ENCODE measurements at regions not wholly inside any gene's neighbourhood (a gene's known extent, or its start where the extent isn't known, plus 50 kb on each side); places are given as distances from the start of the nearest gene placed in this dataset.
"Not testable (repeated sequence)": the region's sequence is repeated elsewhere in the genome, so short reads cannot be mapped to it uniquely, and the experiment has no call there.

DNA sequence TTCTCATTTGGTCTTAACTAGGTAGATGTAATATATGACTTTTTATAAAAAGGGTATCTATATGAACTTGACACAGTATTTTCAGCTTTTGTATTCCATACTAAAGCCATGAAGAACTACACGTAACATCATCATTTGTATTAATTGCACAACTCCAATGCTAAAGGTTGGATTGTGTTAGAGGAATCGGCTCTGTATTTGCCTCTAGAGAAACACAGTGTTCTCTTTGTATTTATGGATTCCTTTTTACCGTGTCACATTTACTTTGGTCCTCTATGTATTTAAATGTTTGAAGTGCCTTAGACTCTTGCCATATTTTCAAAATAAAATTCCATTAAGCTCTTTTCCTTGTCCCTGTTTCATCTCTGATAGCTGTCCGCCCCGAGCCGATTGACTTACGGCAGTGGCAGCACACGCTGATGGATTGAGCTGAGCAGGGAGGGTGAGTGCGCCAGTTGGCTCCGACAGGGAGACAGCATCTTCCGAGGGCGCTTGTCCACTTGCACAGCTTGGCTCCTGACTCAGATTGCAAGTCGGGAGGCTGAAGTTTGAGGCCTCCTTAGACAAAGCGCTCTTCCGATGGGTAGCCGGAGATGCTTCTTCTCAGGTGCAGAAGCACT, 95.6 kb upstream of the DMRT1 start:
- DNase-seq (ENCODE audit: low spot score), result no peak

GRCh38 chr9:746661-747434, 94.6 kb upstream of the DMRT1 start:
- DNase-seq (ENCODE audit: low spot score), result no peak

- no peak for DNase-seq (ENCODE audit: low spot score)
These were observed 93.9 kb upstream of the DMRT1 start for GRCh38 chr9:747567-747966.

DNA sequence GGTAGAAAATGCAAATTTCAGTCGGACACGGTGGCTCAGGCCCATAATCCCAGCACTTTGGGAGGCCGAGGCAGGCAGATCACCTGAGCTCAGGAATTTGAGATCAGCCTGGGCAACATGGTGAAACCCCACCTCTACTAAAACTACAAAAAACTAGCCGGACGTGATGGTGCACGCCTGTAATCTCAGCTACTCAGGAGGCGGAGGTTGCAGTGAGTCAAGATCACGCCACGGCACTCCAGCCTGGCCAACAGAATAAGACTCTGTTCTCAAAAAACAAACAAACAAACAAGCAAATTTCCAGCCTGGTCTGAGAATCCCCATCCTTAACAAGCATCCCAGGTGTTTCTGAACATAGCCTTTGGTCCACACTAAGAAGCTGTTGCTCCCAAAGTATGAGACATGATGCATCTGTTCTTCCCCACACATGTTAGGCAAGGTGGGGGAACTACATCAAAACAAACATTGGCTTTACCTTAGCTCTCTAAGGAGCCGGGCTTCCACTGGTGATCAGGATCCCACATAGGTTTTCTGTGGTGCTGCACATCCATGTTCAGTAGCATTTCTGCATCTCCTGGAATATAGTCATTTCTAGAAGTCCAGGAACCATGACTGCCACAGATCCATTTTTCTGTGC, 92.5 kb upstream of the DMRT1 start:
- no peak for DNase-seq (ENCODE audit: low spot score)

DNA sequence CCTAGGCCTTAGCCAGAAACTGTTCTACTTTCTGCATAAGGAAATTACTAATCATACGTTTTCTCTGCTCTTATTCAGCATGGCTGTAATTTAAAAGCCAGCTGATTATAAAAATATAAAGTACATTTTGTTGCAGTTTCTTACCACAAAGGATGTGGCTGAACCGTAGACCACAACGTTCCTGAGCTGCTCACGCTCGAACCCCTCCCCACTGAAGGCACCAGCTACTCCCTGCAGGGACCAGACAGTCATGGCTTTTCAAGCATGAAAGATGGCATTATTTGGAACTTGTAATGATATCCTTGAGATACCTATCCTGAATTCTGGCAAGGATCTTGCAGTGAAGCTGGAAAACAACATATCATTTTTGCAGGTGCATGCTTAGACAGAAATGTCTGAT, 91.8 kb upstream of the DMRT1 start:
- DNase-seq (ENCODE audit: low spot score), result no peak

GRCh38 chr9:750249-750967, 91.1 kb upstream of the DMRT1 start:
- no peak for DNase-seq (ENCODE audit: low spot score)

GRCh38 chr9:751137-752051, 90.1 kb upstream of the DMRT1 start:
- DNase-seq (ENCODE audit: low spot score), result no peak

DNA sequence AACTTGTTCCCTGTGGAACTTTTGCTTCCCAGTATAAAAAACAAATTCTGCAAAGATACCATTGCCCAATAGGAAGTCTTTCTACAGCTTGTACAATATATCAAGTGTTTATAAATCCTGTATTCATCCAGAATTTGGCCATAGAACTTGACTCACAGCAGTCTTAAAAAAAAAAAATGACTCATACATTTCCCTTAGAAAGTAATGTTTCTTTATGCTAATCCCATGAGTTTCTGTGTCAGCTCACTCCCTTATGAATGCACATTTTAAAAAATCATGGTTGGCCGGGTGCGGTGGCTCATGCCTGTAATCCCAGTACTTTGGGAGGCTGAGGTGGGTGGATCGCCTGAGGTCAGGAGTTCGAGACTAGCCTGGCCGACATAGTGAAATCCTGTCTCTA, 89.3 kb upstream of the DMRT1 start:
- DNase-seq (ENCODE audit: low spot score), result peak; percentile 68

DNA sequence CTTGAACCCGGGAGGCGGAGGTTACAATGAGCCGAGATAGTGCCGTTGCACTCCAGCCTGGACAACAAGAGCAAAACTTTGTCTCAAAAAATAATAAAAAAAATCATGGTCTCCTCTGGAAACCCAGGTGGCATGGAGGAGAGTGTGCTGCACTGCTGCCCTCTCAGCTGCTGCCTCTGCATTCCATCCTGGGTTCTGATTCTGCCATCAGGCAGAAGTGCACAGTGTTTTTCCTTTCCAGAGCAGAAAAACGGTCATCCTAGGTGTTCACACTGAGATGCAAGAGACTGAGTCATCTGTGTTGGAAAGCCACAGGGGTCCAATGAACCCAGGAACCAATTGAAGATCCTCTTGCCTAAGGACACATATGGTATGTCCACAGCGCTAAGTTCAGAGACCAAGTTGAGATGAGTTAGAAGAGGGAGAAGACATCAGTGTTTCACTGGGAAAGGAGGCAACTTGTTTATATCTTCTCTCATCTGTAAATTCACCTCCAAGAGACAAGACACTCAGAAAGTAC, 88.8 kb upstream of the DMRT1 start:
- no peak for DNase-seq (ENCODE audit: low spot score)

DNA sequence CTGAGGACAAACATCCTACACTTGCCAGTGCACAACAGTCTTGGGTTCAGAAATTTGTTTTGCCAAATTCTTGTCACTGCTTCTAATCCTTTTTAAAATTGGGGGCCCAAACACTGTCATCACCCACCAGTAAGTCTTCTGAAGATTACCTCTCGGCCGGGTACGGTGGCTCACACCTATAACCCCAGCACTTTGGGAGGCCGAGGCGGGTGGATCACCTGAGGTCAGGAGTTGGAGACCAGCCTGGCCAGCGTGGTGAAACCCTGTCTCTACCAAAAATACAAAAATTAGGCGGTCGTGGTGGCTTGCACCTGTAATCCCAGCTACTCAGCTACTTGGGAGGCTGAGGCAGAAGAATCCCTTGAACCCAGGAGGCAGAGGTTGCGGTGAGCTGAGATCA, 87.8 kb upstream of the DMRT1 start:
- not testable (repeated sequence) for DNase-seq (ENCODE audit: low spot score)

DNA sequence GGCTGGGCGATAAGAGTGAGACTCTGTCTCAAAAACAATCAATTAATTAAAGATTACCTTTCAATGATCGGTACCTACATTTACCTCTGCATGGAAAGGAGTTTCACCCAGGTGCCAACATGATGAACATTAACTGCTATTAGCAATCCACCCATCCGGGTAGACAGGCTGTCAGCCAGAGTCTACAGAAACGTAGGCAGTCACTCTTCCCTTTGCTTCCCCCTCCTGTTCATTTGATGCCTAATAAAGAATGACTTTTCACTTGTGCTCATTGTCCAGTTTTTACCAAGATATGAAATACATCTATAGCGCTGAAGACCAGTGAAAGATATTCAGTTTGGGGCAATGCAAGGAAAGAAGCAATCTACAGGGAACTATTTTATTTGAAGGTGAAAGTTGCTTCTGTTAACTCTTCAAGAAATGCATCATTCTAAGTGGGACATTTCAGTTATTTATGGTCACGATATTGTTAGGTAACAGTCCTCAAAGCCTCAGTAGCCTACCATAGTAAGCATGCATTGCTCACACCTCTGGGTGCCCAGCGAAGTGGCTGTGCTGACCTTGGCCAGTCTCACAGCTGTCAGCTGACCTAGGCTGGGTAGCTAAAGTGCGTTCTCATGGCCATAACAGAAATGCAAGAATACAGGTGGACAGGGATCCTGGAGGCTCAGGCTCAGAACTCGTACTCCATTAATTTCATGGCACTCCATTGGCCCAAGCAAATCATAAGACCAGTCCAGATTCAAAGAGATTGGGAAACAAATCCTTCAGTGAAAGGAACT, 87.2 kb upstream of the DMRT1 start:
- DNase-seq (ENCODE audit: low spot score), result no peak

DNA sequence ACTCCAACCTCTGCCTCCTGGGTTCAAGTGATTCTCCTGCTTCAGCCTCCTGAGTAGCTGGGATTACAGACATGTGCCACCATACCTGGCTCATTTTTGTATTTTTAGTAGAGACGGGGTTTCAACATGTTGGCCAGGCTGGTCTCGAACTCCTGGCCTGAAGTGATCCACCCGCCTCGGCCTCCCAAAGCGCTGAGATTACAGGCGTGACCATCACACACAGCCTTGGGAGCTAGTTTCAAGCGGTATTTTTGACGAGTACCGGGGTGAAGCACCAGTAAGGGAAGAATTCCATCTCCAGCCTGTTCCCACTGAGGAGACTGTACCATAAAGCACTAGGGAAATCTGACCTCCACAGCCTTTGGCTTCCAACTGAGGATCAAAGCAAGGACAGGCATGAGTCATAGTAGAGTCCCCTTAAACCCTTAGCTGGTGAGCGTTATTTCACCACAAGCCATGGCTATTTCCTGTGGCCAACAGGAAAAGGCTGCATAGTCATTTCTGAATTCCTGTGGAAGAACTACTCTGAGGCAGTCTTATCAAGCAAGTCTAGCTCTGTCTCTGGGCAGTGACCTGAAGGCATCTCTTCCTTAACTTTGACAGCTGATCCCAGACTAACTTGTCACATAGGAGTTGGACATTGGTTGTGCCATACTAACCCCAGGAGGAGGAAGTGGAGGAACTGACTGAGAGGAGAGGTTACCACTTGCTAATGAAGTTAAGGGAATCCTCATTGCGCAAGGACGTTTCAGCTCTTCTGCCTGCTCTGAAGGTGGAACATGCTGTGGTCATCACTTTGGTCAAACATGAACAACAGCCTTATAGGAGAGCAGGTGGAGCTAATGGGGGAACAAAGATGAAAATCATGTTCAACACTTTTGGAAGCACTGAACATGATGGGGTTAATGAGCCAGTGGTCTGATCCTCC, 85.8 kb upstream of the DMRT1 start:
- DNase-seq (ENCODE audit: low spot score), result peak; percentile 56

GRCh38 chr9:757246-757881, 84.1 kb upstream of the DMRT1 start:
- DNase-seq (ENCODE audit: low spot score), result peak; percentile 37

- DNase-seq (ENCODE audit: low spot score), result no peak
These were observed 83.4 kb upstream of the DMRT1 start for GRCh38 chr9:758146-758545.

DNA sequence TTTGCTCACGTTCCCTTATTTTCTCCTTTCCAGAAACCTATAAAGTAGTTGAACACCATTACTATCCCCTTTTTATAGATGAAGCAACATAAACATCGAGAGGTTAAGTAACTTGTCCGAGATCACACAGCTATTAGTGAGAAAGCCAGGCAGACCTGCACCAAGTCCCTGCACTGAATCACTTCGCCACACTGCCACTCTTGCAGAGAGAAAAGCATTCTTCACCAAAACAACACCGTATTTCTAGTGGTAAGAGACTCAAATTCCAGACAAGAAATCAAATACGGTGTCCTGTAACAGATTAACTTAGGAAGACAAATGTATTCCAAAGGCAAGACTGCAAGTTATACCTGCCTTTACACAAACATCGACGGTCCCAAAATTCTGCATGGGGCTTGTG, 82.0 kb upstream of the DMRT1 start:
- no peak for DNase-seq (ENCODE audit: low spot score)

GRCh38 chr9:759983-760736, 81.3 kb upstream of the DMRT1 start:
- DNase-seq (ENCODE audit: low spot score), result no peak

- DNase-seq (ENCODE audit: low spot score), result no peak
These were observed 80.2 kb upstream of the DMRT1 start for GRCh38 chr9:761176-761792.

All from RKO (cell line).